Neutrophil (primary cell): ENCODE measurements at regions not wholly inside any gene's neighbourhood (a gene's known extent, or its start where the extent isn't known, plus 50 kb on each side); places are given as distances from the start of the nearest gene placed in this dataset.

Experiments used
- H3K27ac ChIP-seq: fragments of 200-600 bp; sonication (generic); 2 replicates; pipeline ENCODE4 v1.5.1; 2016; ENCODE audit warnings: mild to moderate bottlenecking, moderate library complexity
- H3K27me3 ChIP-seq: fragments of 200-600 bp; sonication (generic); 2 replicates; pipeline ENCODE4 v1.6.0; 2016; ENCODE audit warnings: mild to moderate bottlenecking
- H3K36me3 ChIP-seq: fragments of 200-600 bp; sonication (generic); 2 replicates; pipeline ENCODE4 v1.5.1; 2017
- H3K4me1 ChIP-seq, 2 experiments: fragments of 200-600 bp in 1 of 2; sonication (generic) in 1 of 2; 1 replicate in 1 of 2; 2 replicates in 1 of 2; pipeline versions ENCODE4 v1.5.1 to v1.6.1; 2013 to 2016; ENCODE audit warnings: low read depth in 1 of 2, low read length in 1 of 2, mild to moderate bottlenecking in 1 of 2, moderate library complexity in 1 of 2; ENCODE audit not compliant: control insufficient read depth in 1 of 2, insufficient read depth in 1 of 2
- H3K4me3 ChIP-seq, 2 experiments: fragments of 200-600 bp in 1 of 2; sonication (generic) in 1 of 2; 1 replicate in 1 of 2; 2 replicates in 1 of 2; pipeline ENCODE4 v1.5.1; 2013 to 2016; ENCODE audit warnings: low read depth in 1 of 2, low read length in 1 of 2, mild to moderate bottlenecking in 1 of 2, moderate library complexity in 1 of 2
- H3K9me3 ChIP-seq: fragments of 200-600 bp; sonication (generic); 2 replicates; pipeline ENCODE4 v1.5.1; 2016
- TF ChIP-seq, protein P1 (sequence below): fragments of 200-600 bp; sonication (generic); IDR thresholded peaks from 2 replicates; pipeline ENCODE4 v1.5.1; 2016; ENCODE audit warnings: antibody characterized with exemption

DNA sequence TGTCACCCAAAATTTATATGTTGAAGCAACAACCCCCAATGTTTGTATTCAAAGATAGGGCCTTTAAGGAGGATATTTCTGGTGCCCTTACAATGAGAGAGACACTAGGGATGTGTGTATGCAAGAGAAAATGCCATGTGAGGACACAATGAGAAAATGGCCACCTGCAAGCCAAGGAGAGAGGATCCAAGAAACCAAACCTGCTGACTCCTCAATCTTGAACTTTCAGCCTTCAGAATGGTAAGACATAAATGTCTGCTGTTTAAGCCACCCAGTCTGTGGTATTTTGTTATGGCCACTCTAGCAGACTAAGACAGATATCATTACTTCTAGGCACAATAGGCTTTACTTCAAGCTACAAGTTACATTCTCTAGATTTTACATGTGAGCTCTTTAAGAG lies 1145.1 kb upstream of the MAP3K7 start:
- H3K4me3 ChIP-seq, result no peak overlapping the region
- no peaks in the 10 kb centered on the region for H3K4me1 ChIP-seq
- H3K27ac ChIP-seq, result no peak overlapping the region
- no peaks in the 10 kb centered on the region for H3K36me3 ChIP-seq
- H3K27me3 ChIP-seq, result no peaks in the 10 kb centered on the region
- no peaks in the 10 kb centered on the region for H3K9me3 ChIP-seq
- TF ChIP-seq, protein P1, sequence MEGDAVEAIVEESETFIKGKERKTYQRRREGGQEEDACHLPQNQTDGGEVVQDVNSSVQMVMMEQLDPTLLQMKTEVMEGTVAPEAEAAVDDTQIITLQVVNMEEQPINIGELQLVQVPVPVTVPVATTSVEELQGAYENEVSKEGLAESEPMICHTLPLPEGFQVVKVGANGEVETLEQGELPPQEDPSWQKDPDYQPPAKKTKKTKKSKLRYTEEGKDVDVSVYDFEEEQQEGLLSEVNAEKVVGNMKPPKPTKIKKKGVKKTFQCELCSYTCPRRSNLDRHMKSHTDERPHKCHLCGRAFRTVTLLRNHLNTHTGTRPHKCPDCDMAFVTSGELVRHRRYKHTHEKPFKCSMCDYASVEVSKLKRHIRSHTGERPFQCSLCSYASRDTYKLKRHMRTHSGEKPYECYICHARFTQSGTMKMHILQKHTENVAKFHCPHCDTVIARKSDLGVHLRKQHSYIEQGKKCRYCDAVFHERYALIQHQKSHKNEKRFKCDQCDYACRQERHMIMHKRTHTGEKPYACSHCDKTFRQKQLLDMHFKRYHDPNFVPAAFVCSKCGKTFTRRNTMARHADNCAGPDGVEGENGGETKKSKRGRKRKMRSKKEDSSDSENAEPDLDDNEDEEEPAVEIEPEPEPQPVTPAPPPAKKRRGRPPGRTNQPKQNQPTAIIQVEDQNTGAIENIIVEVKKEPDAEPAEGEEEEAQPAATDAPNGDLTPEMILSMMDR, result no peak

- H3K4me1 ChIP-seq, result no peaks in the 10 kb centered on the region
- H3K9me3 ChIP-seq, result no peaks in the 10 kb centered on the region
- no peaks in the 10 kb centered on the region for H3K36me3 ChIP-seq
- TF ChIP-seq, protein P1, result no peak
- H3K4me3 ChIP-seq, result no peak overlapping the region
- H3K27me3 ChIP-seq, result no peaks in the 10 kb centered on the region
- H3K27ac ChIP-seq, result no peak overlapping the region
These were observed 1143.8 kb upstream of the MAP3K7 start for GRCh38 chr6:91730710-91731109.

DNA sequence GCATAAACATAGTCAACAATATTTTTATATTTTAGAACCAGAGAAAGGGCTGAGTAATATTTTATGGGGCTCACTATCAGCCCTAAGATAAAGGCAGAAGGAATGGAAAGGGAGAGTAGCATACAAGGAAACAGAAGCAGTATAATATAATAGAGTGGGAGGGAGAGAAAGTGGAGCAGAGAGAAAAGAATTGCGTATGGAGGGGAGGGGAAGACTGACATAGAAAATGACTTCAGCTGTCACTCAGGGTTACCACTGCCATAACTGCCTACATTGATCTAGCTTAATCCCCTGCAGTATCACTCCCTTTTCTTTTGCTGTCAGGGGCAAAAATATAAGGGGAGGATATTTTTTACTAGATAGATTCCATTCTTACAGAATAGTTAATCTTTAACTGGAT lies 1133.5 kb upstream of the MAP3K7 start:
- H3K9me3 ChIP-seq, result no peaks in the 10 kb centered on the region

DNA sequence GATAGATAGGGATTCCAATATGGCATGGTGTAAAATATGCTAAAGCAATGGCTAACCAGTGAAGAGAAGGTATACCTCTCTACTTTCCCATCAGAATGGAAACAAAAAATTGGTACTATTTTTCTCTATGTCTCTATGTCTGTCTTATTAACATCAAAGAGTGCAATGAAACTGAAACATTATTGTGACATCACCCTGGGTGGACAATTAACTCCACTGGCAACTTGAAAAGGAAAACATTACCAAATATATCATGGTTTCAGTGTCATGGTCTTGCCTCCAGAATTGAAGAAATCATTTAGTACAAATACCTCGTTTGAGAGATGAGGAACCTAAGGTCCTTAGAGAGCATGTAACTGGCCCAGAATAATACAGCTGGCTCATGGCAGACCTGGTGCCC lies 1132.5 kb upstream of the MAP3K7 start:
- TF ChIP-seq, protein P1, result no peak
- Histone ChIP-seq H3K27me3 (no peaks in the 10 kb centered on the region), H3K4me3 (no peak overlapping the region), H3K27ac (no peak overlapping the region), H3K36me3 (no peaks in the 10 kb centered on the region), H3K9me3 (no peaks in the 10 kb centered on the region), H3K4me1 (no peaks in the 10 kb centered on the region)

More for the DNA sequence above, 1133.5 kb upstream of the MAP3K7 start:
- H3K36me3 ChIP-seq, result no peaks in the 10 kb centered on the region
- no peaks in the 10 kb centered on the region for H3K4me1 ChIP-seq
- no peak overlapping the region for H3K27ac ChIP-seq
- H3K27me3 ChIP-seq, result no peaks in the 10 kb centered on the region
- H3K4me3 ChIP-seq, result no peak overlapping the region
- TF ChIP-seq, protein P1, result no peak

DNA sequence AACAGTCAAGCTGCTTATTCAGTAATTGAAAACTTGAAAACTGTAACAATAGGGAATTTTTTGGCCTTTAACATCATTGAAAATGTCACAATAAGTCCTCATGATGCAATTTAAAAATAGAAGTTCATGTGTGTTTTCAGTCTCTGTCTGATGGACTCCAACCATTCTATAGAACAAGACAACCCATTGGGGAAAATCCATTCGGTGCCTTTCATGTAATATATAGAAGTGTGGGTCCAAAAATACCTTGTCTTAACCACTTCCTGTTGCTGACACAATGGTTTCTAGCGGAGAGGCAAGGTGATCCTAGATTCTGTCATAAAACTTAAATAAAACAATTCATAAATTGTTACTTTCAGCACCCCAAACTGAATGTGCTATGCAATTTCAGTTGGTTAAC lies 1131.3 kb upstream of the MAP3K7 start:
- Histone ChIP-seq H3K4me1 (no peaks in the 10 kb centered on the region), H3K36me3 (no peaks in the 10 kb centered on the region), H3K9me3 (no peaks in the 10 kb centered on the region), H3K27ac (no peak overlapping the region), H3K27me3 (no peaks in the 10 kb centered on the region), H3K4me3 (no peak overlapping the region)
- TF ChIP-seq, protein P1, result no peak

- Histone ChIP-seq H3K4me3 (no peak overlapping the region), H3K9me3 (no peaks in the 10 kb centered on the region), H3K36me3 (no peaks in the 10 kb centered on the region), H3K27me3 (no peaks in the 10 kb centered on the region), H3K4me1 (no peaks in the 10 kb centered on the region), H3K27ac (no peak overlapping the region)
- TF ChIP-seq, protein P1, result no peak
These were observed 1130.2 kb upstream of the MAP3K7 start for GRCh38 chr6:91717094-91717493.
